MM.1S (cell line): ENCODE measurements at regions not wholly inside any gene's neighbourhood (a gene's known extent, or its start where the extent isn't known, plus 50 kb on each side); places are given as distances from the start of the nearest gene placed in this dataset.

ENCODE experiments used
- EZH2 ChIP-seq: fragments of 300-600 bp; sonication (generic); optimal IDR thresholded peaks from 2 replicates; pipeline ENCODE3; 2017; ENCODE audit warnings: low read depth, mild to moderate bottlenecking, antibody characterized with exemption, low read length, mixed read lengths
- TF ChIP-seq, protein P1 (sequence below): fragments of 300-600 bp; sonication (generic); IDR thresholded peaks from 2 replicates; pipeline ENCODE4 v1.5.1; 2016; ENCODE audit warnings: antibody characterized with exemption, low read length, mixed read lengths

DNA sequence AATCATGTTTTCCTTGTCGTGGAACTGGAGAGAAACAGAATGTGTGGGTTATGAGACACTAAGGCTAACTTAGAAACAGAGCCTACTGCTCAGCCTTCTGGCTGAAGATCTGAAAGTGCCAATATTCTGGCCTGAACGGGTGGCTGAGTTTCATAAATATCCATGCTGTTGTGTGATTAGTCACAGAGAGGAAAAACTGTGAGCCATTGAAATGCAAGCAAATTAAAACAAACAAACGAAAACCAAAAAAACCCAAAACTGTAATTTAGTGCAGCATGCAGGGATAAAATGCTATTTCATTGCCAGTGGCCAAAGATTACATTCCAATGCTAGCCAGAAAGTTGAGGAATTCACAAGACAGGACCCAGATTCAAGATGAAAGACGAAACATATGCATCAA, 315.1 kb downstream of the UBE3D start:
- TF ChIP-seq, protein P1, sequence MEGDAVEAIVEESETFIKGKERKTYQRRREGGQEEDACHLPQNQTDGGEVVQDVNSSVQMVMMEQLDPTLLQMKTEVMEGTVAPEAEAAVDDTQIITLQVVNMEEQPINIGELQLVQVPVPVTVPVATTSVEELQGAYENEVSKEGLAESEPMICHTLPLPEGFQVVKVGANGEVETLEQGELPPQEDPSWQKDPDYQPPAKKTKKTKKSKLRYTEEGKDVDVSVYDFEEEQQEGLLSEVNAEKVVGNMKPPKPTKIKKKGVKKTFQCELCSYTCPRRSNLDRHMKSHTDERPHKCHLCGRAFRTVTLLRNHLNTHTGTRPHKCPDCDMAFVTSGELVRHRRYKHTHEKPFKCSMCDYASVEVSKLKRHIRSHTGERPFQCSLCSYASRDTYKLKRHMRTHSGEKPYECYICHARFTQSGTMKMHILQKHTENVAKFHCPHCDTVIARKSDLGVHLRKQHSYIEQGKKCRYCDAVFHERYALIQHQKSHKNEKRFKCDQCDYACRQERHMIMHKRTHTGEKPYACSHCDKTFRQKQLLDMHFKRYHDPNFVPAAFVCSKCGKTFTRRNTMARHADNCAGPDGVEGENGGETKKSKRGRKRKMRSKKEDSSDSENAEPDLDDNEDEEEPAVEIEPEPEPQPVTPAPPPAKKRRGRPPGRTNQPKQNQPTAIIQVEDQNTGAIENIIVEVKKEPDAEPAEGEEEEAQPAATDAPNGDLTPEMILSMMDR, result no peak
- TF ChIP-seq EZH2, result no peak
